ENCODE measurements at regions not wholly inside any gene's neighbourhood (a gene's known extent, or its start where the extent isn't known, plus 50 kb on each side); places are given as distances from the start of the nearest gene placed in this dataset.

GRCh38 chr2:66930339-66931220 is 466.6 kb upstream of the ETAA1 start:
- TF ChIP-seq PKNOX1 (IDR thresholded peaks at IDR 0.05), result peak; percentile 25; the same call in 1 of the 2 replicates
- TF ChIP-seq ELF4 (IDR thresholded peaks at IDR 0.05), result no peak
- no peak for TF ChIP-seq CTBP1 (IDR thresholded peaks at IDR 0.05; ENCODE audit: borderline replicate concordance)
- no peak for TF ChIP-seq SP1 (IDR thresholded peaks at IDR 0.05)
- TF ChIP-seq BHLHE40 (IDR thresholded peaks at IDR 0.05; ENCODE audit: borderline replicate concordance), result no peak
- no peak for TF ChIP-seq FOXM1 (IDR thresholded peaks at IDR 0.05; ENCODE audit: borderline replicate concordance)
- TF ChIP-seq ZNF384 (IDR thresholded peaks at IDR 0.05), result no peak
- TF ChIP-seq FOXA1 (IDR thresholded peaks at IDR 0.05), result no peak
- no peak for TF ChIP-seq SUZ12 (IDR thresholded peaks at IDR 0.05)
- TF ChIP-seq TARDBP (IDR thresholded peaks at IDR 0.05), result no peak

Data from HEK293T (cell line).